ENCODE measurements at regions not wholly inside any gene's neighbourhood (a gene's known extent, or its start where the extent isn't known, plus 50 kb on each side); places are given as distances from the start of the nearest gene placed in this dataset.

DNA sequence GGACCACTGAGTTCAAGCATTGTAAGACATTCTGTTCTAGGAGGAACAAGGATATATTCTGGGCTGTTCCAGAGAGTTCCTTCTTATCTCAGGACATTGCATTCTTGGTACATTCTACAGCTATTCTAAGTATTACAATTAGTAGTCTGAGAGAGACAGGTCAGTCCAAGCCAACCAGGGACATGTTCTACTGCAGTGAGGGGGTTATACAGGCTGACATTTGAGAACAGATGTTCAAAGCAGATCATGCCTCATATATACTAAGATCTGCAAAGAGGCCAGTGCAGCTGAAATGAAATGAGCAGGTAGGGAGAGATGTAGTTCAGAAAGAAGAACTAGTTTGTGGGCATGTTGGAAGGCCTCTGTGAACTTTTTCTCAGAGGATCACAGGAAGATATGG lies 142.0 kb downstream of the CENPC start:
- TF ChIP-seq EZH2phosphoT487 (IDR thresholded peaks at IDR 0.05; ENCODE audit: borderline replicate concordance, low read length) (no peak), CTCF (IDR thresholded peaks at IDR 0.05; ENCODE audit: low read depth, low read length, poor library complexity, severe bottlenecking) (no peak)
